Keratinocyte (primary cell): ENCODE measurements at regions not wholly inside any gene's neighbourhood (a gene's known extent, or its start where the extent isn't known, plus 50 kb on each side); places are given as distances from the start of the nearest gene placed in this dataset.

Experiments used
- DNase-seq: peaks from one replicate; pipeline ENCODE4 v3.0.0-alpha.2; 2011; ENCODE audit warnings: low read depth, missing footprints, low spot score
- FAIRE-seq: peaks from 2 replicates; lab custom pipeline; 2011; peaks lifted over from hg19 to GRCh38; lab: Jason Lieb, UNC
- H2AFZ ChIP-seq: 2 replicates; pipeline ENCODE4 v1.6.0; 2012; ENCODE audit warnings: low read length, control low read depth, inconsistent platforms; ENCODE audit not compliant: control insufficient read depth
- H3K27ac ChIP-seq: 2 replicates; pipeline ENCODE4 v1.5.1; 2011; ENCODE audit warnings: low read length; ENCODE audit not compliant: control insufficient read depth, insufficient read depth
- H3K27me3 ChIP-seq: 3 replicates; pipeline ENCODE4 v1.6.0; 2011; ENCODE audit warnings: low read length; ENCODE audit not compliant: control insufficient read depth, insufficient read depth; ENCODE audit errors: extremely low read depth
- H3K36me3 ChIP-seq, 2 experiments: 2 replicates in 1 of 2; 3 replicates in 1 of 2; pipeline ENCODE4 v1.5.1; 2011; ENCODE audit warnings: low read length in 2 of 2, mild to moderate bottlenecking in 1 of 2; ENCODE audit not compliant: control insufficient read depth in 2 of 2, insufficient read depth in 2 of 2; ENCODE audit errors: extremely low read depth in 1 of 2
- H3K4me1 ChIP-seq: 3 replicates; pipeline ENCODE4 v1.5.1; 2011; ENCODE audit warnings: low read length; ENCODE audit not compliant: control insufficient read depth, insufficient read depth; ENCODE audit errors: extremely low read depth
- H3K4me2 ChIP-seq: 3 replicates; pipeline ENCODE4 v1.6.0; 2011; ENCODE audit warnings: low read depth, low read length; ENCODE audit not compliant: control insufficient read depth, insufficient read depth; ENCODE audit errors: extremely low read depth
- H3K4me3 ChIP-seq, 3 experiments: fragments of 200-600 bp in 1 of 3; sonication (generic) in 1 of 3; 2 replicates in 2 of 3; 3 replicates in 1 of 3; pipeline ENCODE4 v1.5.1; 2011 to 2016; ENCODE audit warnings: low read length in 3 of 3, mild to moderate bottlenecking in 3 of 3, control low read depth in 2 of 3, inconsistent platforms in 1 of 3, low read depth in 1 of 3, mixed read lengths in 1 of 3, mixed run types in 1 of 3, moderate library complexity in 1 of 3; ENCODE audit not compliant: control insufficient read depth in 2 of 3, insufficient read depth in 2 of 3; ENCODE audit errors: extremely low read depth in 1 of 3
- H3K79me2 ChIP-seq: 2 replicates; pipeline ENCODE4 v1.6.0; 2012; ENCODE audit warnings: low read length; ENCODE audit not compliant: control insufficient read depth, insufficient read depth
- H3K9ac ChIP-seq: 3 replicates; pipeline ENCODE4 v1.6.0; 2011; ENCODE audit warnings: low read length; ENCODE audit not compliant: control insufficient read depth, insufficient read depth; ENCODE audit errors: extremely low read depth
- H3K9me1 ChIP-seq: 3 replicates; pipeline ENCODE4 v1.6.0; 2011; ENCODE audit warnings: low read length; ENCODE audit not compliant: control insufficient read depth, insufficient read depth; ENCODE audit errors: extremely low read depth
- H3K9me3 ChIP-seq: 2 replicates; pipeline ENCODE4 v1.5.1; 2012; ENCODE audit warnings: low read depth, low read length; ENCODE audit not compliant: control insufficient read depth
- H4K20me1 ChIP-seq: 3 replicates; pipeline ENCODE4 v1.6.0; 2011; ENCODE audit warnings: low read length; ENCODE audit not compliant: control insufficient read depth, insufficient read depth; ENCODE audit errors: extremely low read depth
- CTCF ChIP-seq, 3 experiments: IDR thresholded peaks in 1 of 3; conservative IDR thresholded peaks in 1 of 3; optimal IDR thresholded peaks in 1 of 3; 2 replicates in 2 of 3; 3 replicates in 1 of 3; pipeline versions ENCODE3 to v1.5.1; 2011; ENCODE audit warnings: low read length in 3 of 3, mild to moderate bottlenecking in 3 of 3, moderate library complexity in 2 of 3, control low read depth in 1 of 3, inconsistent platforms in 1 of 3; ENCODE audit not compliant: insufficient read depth in 2 of 3; ENCODE audit errors: extremely low read depth in 1 of 3
- EZH2 ChIP-seq: IDR thresholded peaks from one replicate; pipeline ENCODE4 v1.6.1; 2012; ENCODE audit warnings: inconsistent platforms, mild to moderate bottlenecking, low read length, moderate library complexity
- dilution Hi-C: fragments of 300-500 bp; cut with MboI; formaldehyde crosslinking; loops from one replicate; pipeline ENCODE4 v1.7.0; 2020; ENCODE audit warnings: low sequenced_read_pairs; ENCODE audit not compliant: extremely low pct_ligation_motif_present

GRCh38 chr17:77491921-77492445 is 351.2 kb downstream of the SEC14L1 start:
- dilution Hi-C loops, result no loop called here
- H3K9ac ChIP-seq, result no peak overlapping the region
- no peaks in the 10 kb centered on the region for H3K9me3 ChIP-seq
- FAIRE-seq, result no peak
- no peak overlapping the region for H3K27ac ChIP-seq
- no peaks in the 10 kb centered on the region for H3K9me1 ChIP-seq
- no peak overlapping the region for H3K4me3 ChIP-seq
- H3K27me3 ChIP-seq, result no peaks in the 10 kb centered on the region
- H2AFZ ChIP-seq, result no peak overlapping the region
- no peak for DNase-seq
- TF ChIP-seq EZH2 (no peak), CTCF (optimal IDR thresholded peaks at IDR 0.05 in 1 of 3, IDR thresholded peaks at IDR 0.05 in 1 of 3, conservative IDR thresholded peaks at IDR 0.05 in 1 of 3; ENCODE audit: extremely low read depth in 1 of 3, insufficient read depth in 2 of 3, low read length in 3 of 3) (no peak)
- H3K4me1 ChIP-seq, result no peaks in the 10 kb centered on the region
- H3K4me2 ChIP-seq, result no peak overlapping the region
- H3K36me3 ChIP-seq, result peaks cover 54 to 71% of the 10 kb centered on the region in 2 experiments
- H4K20me1 ChIP-seq, result peaks cover 5% of the 10 kb centered on the region
- H3K79me2 ChIP-seq, result no peaks in the 10 kb centered on the region

DNA sequence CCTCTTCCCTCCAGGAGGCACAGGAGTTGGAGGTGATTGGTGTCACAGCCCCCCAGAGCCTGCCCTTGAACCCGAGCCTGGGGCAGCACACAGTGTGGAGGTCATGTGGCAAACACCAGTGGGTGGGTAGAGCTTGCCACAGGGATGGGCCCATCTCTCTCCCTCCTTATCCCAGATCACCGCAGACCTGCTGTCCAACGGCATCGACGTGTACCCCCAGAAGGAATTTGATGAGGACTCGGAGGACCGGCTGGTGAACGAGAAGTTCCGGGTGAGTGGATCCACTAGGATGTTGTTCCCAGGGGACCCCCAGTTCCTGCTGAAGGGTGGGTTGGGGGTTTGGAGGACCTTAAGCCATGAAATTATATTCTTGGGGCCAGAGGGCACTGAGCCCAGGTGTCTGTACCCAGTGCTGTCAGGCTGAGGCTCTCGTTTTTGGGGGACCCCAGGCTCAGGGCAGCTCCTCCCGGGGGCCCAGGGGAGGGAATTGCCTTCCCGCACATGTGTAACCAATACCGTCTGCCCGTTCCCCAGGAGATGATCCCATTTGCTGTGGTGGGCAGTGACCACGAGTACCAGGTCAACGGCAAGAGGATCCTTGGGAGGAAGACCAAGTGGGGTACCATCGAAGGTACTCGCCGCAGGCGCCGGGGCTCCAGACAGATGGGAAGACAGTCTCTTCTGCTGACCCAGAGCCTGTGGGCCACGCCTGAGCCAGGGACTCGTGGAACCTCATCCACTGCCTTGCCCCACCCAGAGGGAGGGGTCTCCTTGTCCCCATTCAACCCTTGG is 351.9 kb downstream of the SEC14L1 start:
- Histone ChIP-seq H3K27ac (no peak overlapping the region), H3K36me3 (peaks cover 49 to 70% of the 10 kb centered on the region in 2 experiments), H3K9me1 (no peaks in the 10 kb centered on the region), H3K4me3 (no peak overlapping the region), H2AFZ (no peak overlapping the region), H3K27me3 (no peaks in the 10 kb centered on the region), H3K4me2 (no peak overlapping the region), H3K9ac (no peak overlapping the region), H3K4me1 (no peaks in the 10 kb centered on the region), H3K79me2 (no peaks in the 10 kb centered on the region), H3K9me3 (no peaks in the 10 kb centered on the region), H4K20me1 (peaks cover 5% of the 10 kb centered on the region)
- FAIRE-seq, result no peak
- DNase-seq, result no peak
- dilution Hi-C loops, result no loop called here
- TF ChIP-seq CTCF (optimal IDR thresholded peaks at IDR 0.05 in 1 of 3, IDR thresholded peaks at IDR 0.05 in 1 of 3, conservative IDR thresholded peaks at IDR 0.05 in 1 of 3; ENCODE audit: extremely low read depth in 1 of 3, insufficient read depth in 2 of 3, low read length in 3 of 3) (no peak), EZH2 (no peak)
